GM21515 (cell line): ENCODE measurements at regions not wholly inside any gene's neighbourhood (a gene's known extent, or its start where the extent isn't known, plus 50 kb on each side); places are given as distances from the start of the nearest gene placed in this dataset.

Experiments
- ATAC-seq: cut with Tn5 transposase; IDR thresholded peaks from one replicate; pipeline ENCODE4 v1.9.1; 2021; ENCODE audit not compliant: unreplicated experiment

DNA sequence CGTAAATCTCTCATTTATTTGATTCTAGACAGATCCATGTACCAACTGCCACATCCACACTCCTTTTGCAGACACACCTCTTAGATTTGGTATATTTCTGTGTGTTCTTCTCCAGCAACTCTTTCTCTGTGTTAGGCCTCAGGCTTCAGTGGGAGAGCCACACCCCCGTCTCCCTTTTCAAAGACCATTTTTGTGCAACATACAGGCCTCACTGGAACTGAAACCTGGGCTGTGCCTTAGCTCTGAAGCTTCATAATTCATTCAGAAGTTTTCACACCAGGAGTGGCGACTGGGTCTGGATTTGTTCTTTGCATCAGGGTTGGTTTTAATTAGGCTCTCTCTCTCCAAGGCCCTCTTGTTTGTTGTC, 170.2 kb downstream of the THBS2 start:
- ATAC-seq = no peak

DNA sequence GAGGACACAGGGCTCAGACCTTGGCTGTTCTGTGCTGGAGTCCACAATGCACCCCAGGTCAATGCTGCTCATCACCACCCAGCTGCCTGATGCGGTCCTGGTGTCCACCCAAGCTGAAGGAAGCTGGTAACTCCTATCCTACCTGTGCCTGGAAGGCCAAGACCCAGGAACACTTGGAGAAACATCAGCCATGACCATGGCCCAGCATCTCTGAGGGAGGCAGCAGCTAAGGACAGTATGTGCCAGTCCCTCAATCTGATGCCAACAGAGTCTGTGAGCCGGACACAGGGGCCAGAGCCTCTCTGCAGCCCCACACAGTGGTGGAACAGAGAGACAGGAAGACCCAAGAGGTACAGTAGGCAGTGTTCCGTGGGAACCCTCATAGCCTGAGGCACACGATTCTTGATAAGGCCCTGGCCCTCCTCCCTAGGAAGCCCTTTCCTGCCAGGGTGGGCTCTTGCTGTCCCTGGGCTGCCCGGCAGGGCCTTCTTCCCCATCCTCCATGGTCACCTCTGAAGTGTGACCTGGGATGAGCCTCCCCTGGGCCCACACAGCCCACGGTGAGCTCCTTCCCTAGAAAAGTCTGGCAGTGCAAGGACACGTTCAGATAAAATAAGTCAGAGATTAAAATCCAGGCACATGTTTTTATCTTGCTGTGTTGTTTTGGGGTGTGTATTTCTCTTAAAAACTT, 170.7 kb downstream of the THBS2 start:
- ATAC-seq = no peak

DNA sequence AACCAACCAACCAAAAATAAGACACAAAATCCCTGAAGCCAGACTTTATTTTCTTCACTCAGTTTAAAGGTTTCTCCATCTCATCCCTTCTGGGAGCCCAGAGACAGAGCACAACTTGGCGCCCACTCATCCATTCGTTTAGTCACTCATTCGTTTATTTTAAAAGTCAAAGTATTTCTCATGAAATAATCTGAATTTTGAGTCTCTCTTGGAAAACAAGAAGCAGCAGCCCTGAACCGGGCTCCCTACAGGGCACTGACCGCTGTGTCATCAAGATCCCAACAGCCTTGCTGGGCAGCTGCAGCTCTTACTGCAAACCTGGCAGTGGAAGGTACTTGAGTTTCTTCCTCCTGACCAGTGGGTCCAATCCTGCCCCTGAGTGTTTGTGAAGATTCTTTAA, 171.6 kb downstream of the THBS2 start:
- ATAC-seq = no peak

DNA sequence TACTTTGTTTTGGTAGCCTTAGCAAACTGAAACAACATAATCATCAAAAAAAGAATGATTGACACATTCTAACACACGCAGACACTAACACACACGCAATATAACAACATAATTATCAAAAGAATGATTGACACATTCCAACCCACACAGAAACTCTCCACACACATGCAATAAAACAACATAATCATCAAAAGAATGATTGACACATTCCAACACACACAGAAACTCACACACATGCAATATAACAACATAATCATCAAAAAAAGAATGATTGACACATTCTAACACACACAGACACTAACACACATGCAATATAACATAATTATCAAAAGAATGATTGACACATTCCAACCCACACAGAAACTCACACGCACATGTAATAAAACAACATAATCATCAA, 172.4 kb downstream of the THBS2 start:
- no peak for ATAC-seq

DNA sequence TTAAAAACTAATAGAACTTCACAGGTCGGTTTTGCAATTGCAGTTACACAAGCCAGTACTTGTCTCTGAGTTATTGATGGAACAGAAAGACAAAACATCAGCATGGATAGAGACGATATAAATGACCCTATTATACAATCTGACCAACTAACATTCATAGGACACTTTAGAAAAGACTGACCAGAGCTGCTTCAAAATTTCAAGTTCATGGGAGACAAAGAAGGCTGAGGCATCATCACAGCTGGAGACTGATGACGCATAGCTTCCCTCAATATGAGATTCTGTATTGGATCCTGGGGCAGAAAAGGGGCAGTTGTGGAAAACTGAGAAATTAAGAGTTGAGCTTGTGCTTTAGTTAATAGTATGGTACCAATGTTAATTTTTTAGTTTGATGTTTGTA, 174.0 kb downstream of the THBS2 start:
- ATAC-seq = no peak

DNA sequence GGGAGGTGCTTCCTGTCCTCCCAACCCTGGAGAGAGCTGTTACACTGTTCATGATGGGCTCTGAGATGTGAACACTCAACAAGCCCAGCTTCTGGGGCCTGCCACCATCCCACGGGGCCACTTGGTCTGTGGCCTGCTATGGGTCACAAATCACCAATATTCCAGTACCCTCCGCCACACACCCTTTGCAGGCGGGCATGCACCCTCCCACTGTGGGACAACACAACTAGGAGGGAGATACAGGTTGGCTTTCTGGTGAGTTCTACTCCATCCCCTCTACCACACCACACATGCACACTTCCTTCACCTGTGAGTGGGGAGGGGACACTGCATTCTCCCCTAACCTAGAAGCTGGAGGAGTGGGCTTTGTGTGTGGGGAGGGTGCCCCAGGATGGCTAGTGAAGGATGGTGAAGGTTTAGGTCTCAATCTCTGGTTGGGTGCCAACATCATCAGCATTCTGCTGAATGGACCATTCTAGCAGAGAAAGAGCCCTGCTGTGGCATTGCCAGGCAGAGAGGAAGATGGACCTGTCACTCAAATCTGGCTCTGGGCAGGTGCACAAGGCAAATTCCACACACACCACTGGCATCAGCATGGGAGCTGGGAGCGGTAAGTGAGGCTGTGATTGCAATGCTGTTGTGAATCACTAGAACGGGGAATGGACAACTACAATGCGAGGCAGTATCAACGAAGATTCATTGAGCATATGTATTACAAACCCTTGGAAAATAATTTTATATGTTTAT, 175.1 kb downstream of the THBS2 start:
- ATAC-seq = no peak

DNA sequence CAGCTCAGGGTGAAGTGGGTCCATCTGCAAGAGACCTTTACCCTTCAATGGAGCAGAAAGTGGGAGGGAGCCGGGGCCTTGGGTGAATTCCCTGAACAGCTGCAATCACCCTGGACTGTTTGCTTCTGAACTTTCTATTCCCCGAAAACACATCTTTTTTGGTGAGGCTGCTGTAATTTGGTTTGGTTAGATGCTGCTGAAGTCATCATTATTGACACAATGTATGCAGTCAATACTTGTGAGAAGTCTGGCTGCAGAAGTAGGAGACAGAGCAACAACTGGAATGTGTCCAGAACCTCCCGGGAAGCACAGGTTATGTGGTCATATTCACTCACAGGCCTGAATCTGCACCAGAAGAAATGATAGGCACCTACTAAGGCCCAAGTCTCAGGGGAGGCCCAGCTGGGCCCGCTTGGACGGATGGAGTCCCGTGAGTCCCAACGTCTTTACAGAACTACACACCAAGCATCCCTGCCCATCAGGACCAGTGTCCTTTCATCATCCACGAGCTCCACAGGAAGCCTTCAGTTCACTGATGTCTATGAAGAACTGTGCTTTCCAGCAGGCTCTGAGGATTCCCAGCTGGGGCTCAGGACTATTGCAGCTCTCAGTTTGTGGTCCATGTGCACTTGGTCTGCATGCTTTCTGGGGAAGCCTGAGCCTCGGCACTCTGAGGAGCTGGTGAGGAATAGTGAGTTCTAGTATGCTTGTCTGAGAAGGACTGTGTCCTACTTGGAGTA, 177.6 kb downstream of the THBS2 start:
- ATAC-seq = no peak

DNA sequence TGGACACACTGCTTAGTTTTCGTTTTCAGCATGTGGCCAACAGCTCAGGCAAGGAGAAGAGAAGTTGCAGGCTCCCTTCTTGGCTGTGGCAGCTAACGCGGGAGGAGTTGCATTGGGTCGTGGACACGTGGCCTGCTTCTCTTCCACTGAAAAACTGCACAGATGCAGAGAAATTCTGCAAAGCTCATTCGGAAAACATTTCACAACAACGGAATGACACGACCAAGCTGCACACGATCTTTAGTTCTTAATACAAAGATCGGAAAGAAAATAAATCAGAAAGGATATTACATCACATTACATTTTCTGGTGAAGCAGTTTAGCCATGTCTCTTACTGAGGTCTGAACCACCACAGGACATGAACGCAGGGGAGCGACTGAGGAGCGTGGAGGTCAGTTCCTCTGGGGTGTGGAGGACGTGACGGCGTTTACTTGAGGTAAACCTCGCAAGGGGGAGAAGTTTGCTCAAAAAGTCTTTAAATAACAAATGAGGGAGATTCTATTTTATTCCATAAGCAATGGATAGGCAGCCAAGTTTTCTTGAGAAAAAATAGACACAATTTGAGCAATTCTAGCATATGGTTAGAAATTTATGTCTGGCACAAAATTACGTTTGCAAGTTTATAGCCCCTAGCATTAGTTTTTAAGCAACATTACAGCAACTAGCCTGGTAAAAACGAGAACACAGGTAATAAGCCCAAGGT, 178.3 kb downstream of the THBS2 start:
- ATAC-seq = no peak

DNA sequence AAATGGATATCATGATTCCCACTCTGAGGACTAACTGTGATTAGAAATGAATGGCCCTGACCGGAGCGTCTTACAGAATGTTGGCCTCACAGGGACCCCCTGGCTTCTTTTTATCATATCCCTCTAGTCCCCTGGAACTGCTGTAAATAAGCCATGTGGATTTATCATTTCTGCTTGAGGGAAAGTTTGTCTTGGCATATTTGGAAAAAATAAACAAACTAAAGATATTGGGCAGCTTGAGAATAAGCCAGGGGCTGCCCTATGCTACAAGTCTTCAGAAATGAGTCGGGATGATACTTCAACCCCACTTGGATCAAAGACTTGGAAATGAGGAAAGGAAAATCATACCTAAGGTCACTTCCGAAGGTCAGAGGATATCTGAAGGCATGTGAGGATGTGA, 179.1 kb downstream of the THBS2 start:
- ATAC-seq = no peak

DNA sequence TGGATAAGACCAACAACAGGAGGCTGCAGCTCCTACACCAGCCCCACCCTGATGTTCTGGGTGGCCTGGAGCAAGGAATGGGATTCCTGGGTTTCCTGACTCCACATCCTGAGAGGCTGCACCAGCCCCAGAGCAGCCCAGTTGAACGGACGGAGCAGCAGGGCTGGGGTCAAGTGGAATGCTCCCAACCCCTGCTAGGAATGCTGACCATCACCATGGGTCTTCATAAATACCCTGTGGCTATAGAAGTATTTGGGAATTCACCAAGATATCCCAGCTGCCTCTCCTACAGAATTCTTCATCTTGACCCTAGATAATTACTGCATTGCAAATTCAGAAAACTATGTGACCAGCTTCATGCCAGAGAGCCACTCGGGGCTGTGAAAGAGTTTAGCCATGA, 180.3 kb downstream of the THBS2 start:
- no peak for ATAC-seq

DNA sequence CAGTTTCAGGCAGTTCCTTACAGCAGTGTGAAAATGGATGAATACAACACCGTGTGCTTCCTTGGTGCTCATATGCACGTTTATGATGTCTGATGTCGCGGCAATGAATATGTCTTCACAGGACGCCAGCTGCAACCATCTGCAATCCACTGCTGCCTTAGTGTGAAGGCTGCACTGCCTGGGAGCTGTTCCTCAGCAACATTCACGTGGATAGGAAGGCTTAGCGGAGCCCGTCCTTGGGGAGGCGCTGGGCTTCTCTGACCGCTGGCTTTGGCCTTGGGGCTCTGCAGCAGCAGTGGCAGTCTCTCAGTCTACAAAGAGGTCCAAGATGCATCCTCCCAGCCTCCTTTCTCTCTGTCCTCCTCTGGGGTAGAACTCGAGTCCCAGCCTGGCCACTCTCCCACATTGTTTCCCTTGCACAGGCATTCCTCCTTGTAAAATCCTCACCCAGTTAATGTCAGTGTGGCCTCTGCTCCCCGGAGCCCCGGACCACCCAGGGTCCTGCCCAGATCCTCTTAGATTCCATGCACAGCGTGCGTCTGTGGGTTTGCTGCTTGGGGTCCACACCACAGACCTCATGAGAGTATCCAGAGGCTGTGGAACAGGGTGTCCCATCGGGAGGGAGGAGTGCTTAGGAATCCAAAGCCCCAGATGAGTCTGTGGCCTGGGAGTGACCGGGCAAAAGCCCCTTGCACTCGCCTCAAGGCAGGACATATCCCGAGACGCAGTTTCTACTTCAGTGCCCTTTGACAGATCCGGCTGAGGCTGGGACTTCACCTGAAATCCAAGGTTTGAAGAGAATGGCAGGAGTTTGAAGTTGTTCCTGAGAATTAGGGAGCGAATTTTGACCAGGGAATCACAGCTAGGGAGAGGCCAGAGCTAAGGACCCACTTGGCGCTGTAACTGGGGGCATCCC, 181.3 kb downstream of the THBS2 start:
- ATAC-seq = no peak

DNA sequence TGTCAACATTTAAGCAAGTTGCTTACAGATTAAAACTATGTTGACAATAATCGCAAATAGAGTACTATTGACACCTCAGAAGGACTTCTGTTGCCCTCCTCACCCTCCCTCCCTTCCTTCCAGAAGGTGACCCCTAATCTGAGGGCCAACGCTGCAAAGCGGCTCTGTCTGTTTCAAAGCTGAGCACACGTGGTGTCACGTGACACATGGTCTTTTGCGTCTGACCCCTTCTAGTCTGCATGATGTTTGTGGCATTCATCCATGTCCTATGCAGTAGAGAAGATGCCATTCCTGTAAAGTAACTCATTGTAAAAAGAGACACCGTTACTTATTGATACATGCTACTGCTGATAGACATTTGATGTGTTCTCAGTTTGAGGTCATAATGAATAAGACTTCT, 182.3 kb downstream of the THBS2 start:
- no peak for ATAC-seq

DNA sequence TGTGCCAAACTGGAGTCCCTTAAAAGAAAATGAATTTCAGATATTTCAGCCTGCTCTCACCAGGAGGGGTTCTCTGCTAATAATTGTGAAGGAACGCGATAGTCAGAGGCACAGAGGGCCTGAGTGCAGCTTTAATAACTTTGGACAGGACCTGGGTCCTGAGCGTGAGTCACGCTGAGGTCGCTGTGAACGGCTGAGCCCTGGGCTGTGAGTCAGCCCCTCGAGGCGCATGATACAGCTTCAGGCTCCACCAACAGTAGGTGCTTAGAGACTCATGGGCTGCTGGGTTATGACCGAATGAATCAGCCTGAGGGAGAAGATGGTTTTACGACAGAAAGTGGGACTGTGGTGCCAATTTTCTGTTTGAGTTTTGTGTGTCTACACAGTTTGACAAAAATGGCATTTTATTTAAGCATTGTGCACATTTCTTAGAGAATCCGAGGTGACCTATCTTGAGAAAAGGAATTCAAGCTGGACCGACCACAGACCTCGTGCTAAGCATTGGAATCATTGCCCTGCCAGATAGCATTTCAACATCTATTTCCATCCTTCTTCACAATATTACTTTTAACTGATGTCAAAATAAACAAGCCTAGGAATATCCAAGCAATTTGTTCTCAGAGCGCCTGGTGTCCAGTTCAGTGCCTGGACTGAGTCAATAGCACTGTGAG, 183.0 kb downstream of the THBS2 start:
- ATAC-seq = no peak

DNA sequence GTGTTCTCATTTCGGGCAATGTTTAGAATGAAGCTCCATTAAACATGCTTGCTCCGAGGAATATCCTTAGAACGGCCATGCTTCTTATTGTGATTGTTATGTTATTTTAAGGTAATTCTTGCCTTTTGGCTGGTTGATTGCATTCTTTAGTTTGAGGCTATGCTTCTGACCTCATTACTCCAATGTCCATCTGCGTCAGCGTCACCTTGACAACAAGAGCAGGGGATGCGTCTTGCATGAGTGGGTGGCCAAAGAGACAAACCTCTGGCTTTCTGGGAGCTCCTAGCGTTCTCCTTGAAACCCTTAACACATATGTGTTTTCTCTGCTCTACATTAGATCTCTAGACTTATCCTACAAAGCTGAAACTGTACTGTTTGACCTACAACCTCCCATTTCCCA, 184.3 kb downstream of the THBS2 start:
- no peak for ATAC-seq

DNA sequence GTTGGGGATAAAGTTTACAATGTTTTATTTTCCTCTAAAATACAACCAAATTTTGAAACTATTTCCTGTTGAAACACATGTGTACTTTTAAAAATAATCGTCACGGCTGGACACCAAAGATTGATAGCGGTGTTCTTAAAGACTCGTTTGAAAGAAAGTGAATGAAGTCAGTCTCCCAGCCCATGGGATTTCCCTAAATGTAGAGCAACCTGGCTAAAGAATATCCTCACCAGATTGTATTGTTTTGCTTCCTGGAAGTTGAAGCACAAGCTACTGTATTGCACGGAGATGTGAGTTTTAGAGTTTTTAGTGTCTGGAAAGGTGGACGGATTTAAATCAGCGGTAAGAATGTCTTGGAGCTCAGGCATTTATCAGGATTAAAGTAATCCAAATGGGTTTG, 189.5 kb downstream of the THBS2 start:
- ATAC-seq = no peak

DNA sequence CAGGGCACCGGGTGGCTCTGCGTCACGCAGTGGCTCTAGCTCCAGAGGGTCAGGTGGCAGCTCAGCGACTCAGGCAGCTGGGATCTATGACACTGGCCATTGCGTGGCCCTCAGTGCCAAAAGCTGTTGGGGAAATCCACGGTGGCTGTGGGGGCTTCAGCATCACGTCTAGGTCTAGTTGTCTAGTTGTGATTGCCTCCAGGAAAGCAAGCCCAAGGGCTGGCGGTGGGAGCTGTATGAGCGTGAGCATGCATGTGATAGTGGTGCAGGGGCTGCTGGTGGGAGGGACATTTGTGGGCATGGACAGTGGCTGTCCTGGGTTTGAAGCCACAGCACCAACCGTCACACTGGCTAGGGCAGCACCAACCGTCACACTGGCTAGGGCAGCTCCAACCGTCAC, 191.4 kb downstream of the THBS2 start:
- no peak for ATAC-seq

DNA sequence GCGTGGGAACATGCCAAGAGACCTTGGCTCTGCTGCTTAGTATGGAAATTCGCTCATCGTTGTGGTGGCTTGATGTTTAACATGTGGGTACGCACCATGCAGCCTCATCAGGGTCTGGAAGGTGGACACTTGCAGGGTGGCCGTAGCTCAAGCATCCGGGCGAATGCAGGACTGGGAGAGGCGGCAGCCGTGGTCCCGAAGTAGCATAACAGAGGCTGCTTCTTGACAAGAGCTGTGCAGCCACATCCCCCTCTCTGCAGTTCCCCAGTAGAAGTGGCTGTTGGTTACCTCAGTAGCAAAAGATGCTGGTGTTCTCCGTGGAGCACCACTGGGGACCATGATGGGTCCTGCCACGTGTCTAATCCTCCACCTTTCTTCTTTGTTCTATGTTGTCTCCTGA, 195.0 kb downstream of the THBS2 start:
- ATAC-seq = no peak

DNA sequence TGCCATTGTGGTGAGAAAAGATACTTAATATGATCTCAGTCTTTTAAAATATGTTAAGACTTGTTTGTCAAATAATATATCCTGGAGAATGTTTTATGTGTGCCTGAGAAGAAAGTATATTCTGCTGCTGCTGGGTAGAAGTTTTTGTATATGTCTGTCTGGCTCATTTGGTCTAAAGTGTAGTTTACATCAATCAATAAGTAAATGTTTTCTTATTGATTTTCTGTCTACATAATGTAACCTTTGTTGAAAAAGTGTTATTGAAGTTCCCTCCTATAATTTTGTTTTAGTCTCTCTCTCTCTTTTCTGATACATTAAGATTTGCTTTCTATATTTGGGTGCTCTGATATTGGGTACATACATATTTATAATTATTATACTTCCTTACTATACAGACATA, 201.2 kb downstream of the THBS2 start:
- ATAC-seq = no peak

DNA sequence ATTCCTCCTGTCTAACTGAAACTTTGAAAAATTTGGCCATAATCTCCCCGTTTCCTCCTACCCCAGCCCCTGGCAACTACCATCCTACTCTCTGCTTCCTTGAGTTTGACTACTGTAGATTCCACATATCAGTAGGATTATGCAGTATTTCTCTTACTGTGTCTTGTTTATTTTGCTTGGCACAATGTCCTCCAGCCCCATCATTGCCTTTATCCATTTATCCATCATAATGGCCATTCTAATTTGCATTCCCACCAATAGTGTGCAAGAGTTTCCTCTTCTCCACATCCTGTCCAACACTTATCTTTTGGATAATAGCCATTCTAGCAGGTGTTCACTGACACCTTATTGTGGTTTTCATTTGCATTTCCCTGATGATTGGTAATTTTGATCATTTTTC, 202.3 kb downstream of the THBS2 start:
- no peak for ATAC-seq

DNA sequence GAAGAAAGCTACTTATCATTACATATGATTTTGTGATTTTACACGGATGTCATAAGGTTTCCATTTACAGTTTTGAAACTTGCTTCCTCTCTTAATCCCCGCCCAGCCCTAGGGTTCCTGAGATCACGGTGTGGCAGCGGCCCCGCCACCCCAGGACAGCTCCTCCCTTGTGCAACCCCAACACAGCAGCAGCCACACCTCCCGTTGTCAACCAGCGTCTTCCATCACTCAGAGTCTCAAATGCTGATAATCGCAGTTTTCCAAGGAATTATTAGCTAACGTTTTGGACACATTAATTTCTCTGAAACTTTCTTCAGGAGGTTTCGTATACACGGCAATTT, 204.8 kb downstream of the THBS2 start:
- no peak for ATAC-seq
